AG09309 (cell line): ENCODE measurements at regions not wholly inside any gene's neighbourhood (a gene's known extent, or its start where the extent isn't known, plus 50 kb on each side); places are given as distances from the start of the nearest gene placed in this dataset.
"Not testable (repeated sequence)": the region's sequence is repeated elsewhere in the genome, so short reads cannot be mapped to it uniquely, and the experiment has no call there.

Experiments
- DNase-seq: peaks from one replicate; pipeline ENCODE4 v3.0.0-alpha.2; 2010; ENCODE audit warnings: low read depth
- H3K4me3 ChIP-seq: 2 replicates; pipeline ENCODE4 v1.5.1; 2011; ENCODE audit warnings: mild to moderate bottlenecking, low read depth, low read length, moderate library complexity; ENCODE audit not compliant: control insufficient read depth
- CTCF ChIP-seq: IDR thresholded peaks from 2 replicates; pipeline ENCODE4 v1.5.1; 2011; ENCODE audit warnings: mild to moderate bottlenecking, low read depth, low read length, inconsistent platforms; ENCODE audit not compliant: insufficient read depth, control insufficient read depth; ENCODE audit errors: missing control alignments

- no peak for DNase-seq
- no peak for TF ChIP-seq CTCF
- H3K4me3 ChIP-seq = no peak overlapping the region
These were observed 238.6 kb downstream of the RAP2B start for GRCh38 chr3:153400641-153401040.

GRCh38 chr3:153404157-153404556 is 242.1 kb downstream of the RAP2B start:
- no peak for DNase-seq
- H3K4me3 ChIP-seq = no peak overlapping the region
- no peak for TF ChIP-seq CTCF

- not testable (repeated sequence) for H3K4me3 ChIP-seq, DNase-seq
These were observed 243.3 kb downstream of the RAP2B start for GRCh38 chr3:153405320-153405719.

GRCh38 chr3:153410517-153410916 is 248.5 kb downstream of the RAP2B start:
- no peak for DNase-seq
- TF ChIP-seq CTCF = no peak
- H3K4me3 ChIP-seq = no peak overlapping the region

DNA sequence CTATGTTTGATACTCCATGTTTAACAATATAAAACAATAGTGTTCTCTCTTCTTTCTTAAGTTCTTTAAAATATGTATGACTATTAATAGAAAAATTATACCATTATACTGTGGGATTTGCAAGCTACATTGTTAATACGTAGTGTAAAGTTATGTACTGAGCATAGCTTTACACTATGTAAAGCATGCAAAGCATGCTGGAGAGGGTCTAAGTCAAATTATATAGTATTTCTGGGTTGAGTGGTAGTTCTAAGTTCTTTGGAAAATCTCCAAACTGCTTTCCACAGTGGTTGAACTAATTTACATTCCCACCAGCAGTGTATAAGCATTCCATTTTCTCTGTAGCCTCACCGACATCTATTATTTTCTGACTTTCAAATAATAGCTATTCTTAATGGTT is 253.0 kb downstream of the RAP2B start:
- no peak overlapping the region for H3K4me3 ChIP-seq
- DNase-seq = no peak
- no peak for TF ChIP-seq CTCF

DNA sequence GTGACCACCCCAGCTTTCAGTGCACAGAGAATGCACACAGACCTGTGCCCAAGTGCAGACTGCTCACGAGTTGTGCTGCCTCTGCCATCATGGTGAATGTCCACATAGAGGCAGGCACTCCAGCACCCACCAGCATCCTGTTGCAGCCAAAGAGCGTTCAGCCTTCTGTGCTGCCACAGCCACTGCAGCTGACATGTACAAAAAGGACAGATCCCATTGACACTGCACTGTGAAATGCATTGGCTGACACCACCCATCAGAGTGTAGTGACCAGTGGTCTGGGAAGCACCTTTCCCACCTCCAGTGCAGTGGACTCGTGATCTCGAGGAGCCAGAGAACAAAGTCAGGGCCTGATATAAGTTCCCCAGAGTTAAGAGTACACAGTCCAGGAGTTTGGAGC is 260.3 kb downstream of the RAP2B start:
- no peak for DNase-seq
- H3K4me3 ChIP-seq = no peak overlapping the region
- TF ChIP-seq CTCF = no peak

GRCh38 chr3:153423820-153424219 is 261.8 kb downstream of the RAP2B start:
- not testable (repeated sequence) for H3K4me3 ChIP-seq, DNase-seq

GRCh38 chr3:153426344-153426743 is 264.3 kb downstream of the RAP2B start:
- DNase-seq = no peak
- TF ChIP-seq CTCF = no peak
- H3K4me3 ChIP-seq = no peak overlapping the region
